Kidney (tissue), 13 donors: ENCODE measurements at regions not wholly inside any gene's neighbourhood (a gene's known extent, or its start where the extent isn't known, plus 50 kb on each side); places are given as distances from the start of the nearest gene placed in this dataset.

Experiments
- DNase-seq, 5 donors: peaks; one replicate each; pipeline ENCODE4 v3.0.0-alpha.2; 2013 to 2020
- FAIRE-seq: peaks from 2 replicates; lab custom pipeline; 2012; peaks lifted over from hg19 to GRCh38; lab: Jason Lieb, UNC
- H3K27ac ChIP-seq, 2 donors: one replicate each; pipeline ENCODE4 v1.7.0; 2013; ENCODE audit warnings: low read depth in 2 of 2, low read length in 2 of 2, inconsistent platforms in 1 of 2
- H3K27me3 ChIP-seq: one replicate; pipeline ENCODE4 v1.7.1; 2013; ENCODE audit warnings: low read length, inconsistent platforms; ENCODE audit not compliant: control insufficient read depth, insufficient read depth
- H3K36me3 ChIP-seq, 3 donors: one replicate each; pipeline versions ENCODE4 v1.7.0 to v1.7.1; 2013; ENCODE audit warnings: low read length in 3 of 3, control low read depth in 1 of 3, inconsistent platforms in 1 of 3; ENCODE audit not compliant: insufficient read depth in 3 of 3, control insufficient read depth in 2 of 3
- H3K4me1 ChIP-seq, 3 donors: one replicate each; pipeline versions ENCODE4 v1.7.0 to v1.7.1; 2013; ENCODE audit warnings: low read length in 3 of 3, inconsistent platforms in 1 of 3, low read depth in 1 of 3; ENCODE audit not compliant: control insufficient read depth in 2 of 3, insufficient read depth in 2 of 3
- H3K4me3 ChIP-seq, 3 donors: one replicate each; pipeline versions ENCODE4 v1.7.0 to v1.8.1; 2013; ENCODE audit warnings: low read length in 3 of 3, control low read depth in 1 of 3, inconsistent platforms in 1 of 3
- H3K9ac ChIP-seq, 3 donors: one replicate each; pipeline versions ENCODE4 v1.7.0 to v1.7.1; 2013; ENCODE audit warnings: low read length in 3 of 3, control low read depth in 1 of 3, inconsistent platforms in 1 of 3
- H3K9me3 ChIP-seq, 3 donors: one replicate each; pipeline versions ENCODE4 v1.7.0 to v1.7.1; 2013; ENCODE audit warnings: low read length in 3 of 3, control low read depth in 1 of 3, inconsistent platforms in 1 of 3; ENCODE audit not compliant: control insufficient read depth in 2 of 3, insufficient read depth in 1 of 3
- CTCF ChIP-seq: IDR thresholded peaks from 3 replicates; pipeline ENCODE4 v1.5.1; 2012; ENCODE audit warnings: mild to moderate bottlenecking, moderate library complexity, borderline replicate concordance; ENCODE audit not compliant: insufficient read depth; ENCODE audit errors: extremely low read depth
- intact Hi-C: fragments of 100-400 bp; cut with DNase I; formaldehyde crosslinking; loops from one replicate; pipeline ENCODE4 v1.11.1; 2022
- donor health status: control.
- donor health status: control.
- donor health status: control.
- donor health status: control.
- donor health status: control.
- donor health status: DM: yes; HTN: yes; CAD: no.
- donor health status: Normal renal cell carcinoma (clear cell type).

GRCh38 chr14:86815341-86815740 is 1177.6 kb downstream of the GALC start:
- H3K27me3 ChIP-seq, result no peaks in the 10 kb centered on the region
- intact Hi-C loops, result no loop called here
- no peak overlapping the region for H3K4me3 ChIP-seq
- no peak for TF ChIP-seq CTCF
- no peak overlapping the region for H3K27ac ChIP-seq
- no peaks in the 10 kb centered on the region for H3K9me3 ChIP-seq
- FAIRE-seq (no peak), DNase-seq (no peak)
- H3K4me1 ChIP-seq, result no peaks in the 10 kb centered on the region
- no peaks in the 10 kb centered on the region for H3K36me3 ChIP-seq
- no peak overlapping the region for H3K9ac ChIP-seq

- Histone ChIP-seq H3K27ac (no peak overlapping the region), H3K4me3 (no peak overlapping the region), H3K9me3 (no peaks in the 10 kb centered on the region), H3K9ac (no peak overlapping the region), H3K36me3 (no peaks in the 10 kb centered on the region), H3K27me3 (no peaks in the 10 kb centered on the region), H3K4me1 (peaks cover 0 to 8% (median 2%) of the 10 kb centered on the region in 3 donors)
- DNase-seq, result no peak
- intact Hi-C loops, result no loop called here
- no peak for FAIRE-seq
- TF ChIP-seq CTCF, result no peak
Measured at GRCh38 chr14:86802726-86803125, 1190.3 kb downstream of the GALC start.

GRCh38 chr14:86799244-86799647 is 1193.7 kb downstream of the GALC start:
- H3K27me3 ChIP-seq, result no peaks in the 10 kb centered on the region
- FAIRE-seq (no peak), DNase-seq (no peak)
- no peaks in the 10 kb centered on the region for H3K36me3 ChIP-seq
- intact Hi-C loops, result no loop called here
- no peak overlapping the region for H3K27ac ChIP-seq
- no peak overlapping the region for H3K9ac ChIP-seq
- no peaks in the 10 kb centered on the region for H3K9me3 ChIP-seq
- TF ChIP-seq CTCF, result no peak
- H3K4me3 ChIP-seq, result no peak overlapping the region
- peaks cover 0 to 8% (median 2%) of the 10 kb centered on the region in 3 donors for H3K4me1 ChIP-seq

DNA sequence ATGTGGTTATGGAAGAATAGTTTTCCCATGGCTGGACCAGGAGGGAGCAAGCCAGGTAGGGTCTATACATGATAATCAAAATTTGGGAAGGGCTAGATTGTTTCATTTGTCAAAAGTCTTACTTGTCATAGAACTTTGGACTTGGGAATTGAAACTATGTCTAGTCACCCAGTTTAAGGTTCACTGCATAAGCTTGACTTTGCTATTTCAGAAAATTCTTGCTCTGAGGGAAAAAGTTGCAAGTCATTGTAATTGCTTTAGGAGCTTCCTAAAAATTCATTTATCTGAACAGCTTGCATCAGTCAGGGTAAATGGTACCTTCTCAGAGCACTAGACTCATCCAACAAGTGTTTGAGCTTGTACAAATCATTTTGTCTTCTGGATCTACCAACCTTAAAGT is 1194.7 kb downstream of the GALC start:
- no peaks in the 10 kb centered on the region for H3K36me3 ChIP-seq
- DNase-seq, result no peak
- H3K4me1 ChIP-seq, result peaks cover 0 to 8% (median 2%) of the 10 kb centered on the region in 3 donors
- intact Hi-C loops, result no loop called here
- no peak for TF ChIP-seq CTCF
- no peak overlapping the region for H3K4me3 ChIP-seq
- H3K9ac ChIP-seq, result no peak overlapping the region
- H3K9me3 ChIP-seq, result no peaks in the 10 kb centered on the region
- no peak for FAIRE-seq
- H3K27ac ChIP-seq, result no peak overlapping the region
- no peaks in the 10 kb centered on the region for H3K27me3 ChIP-seq
